22Rv1 (cell line): ENCODE measurements at regions not wholly inside any gene's neighbourhood (a gene's known extent, or its start where the extent isn't known, plus 50 kb on each side); places are given as distances from the start of the nearest gene placed in this dataset.

Experiments
- H3K27ac ChIP-seq: fragments of 450-650 bp; 2 replicates; pipeline ENCODE4 v1.5.1; 2017
- ZFX ChIP-seq: fragments of 450-650 bp; IDR thresholded peaks from 2 replicates; pipeline ENCODE4 v1.6.1; 2017; ENCODE audit warnings: antibody characterized with exemption, borderline replicate concordance
- TF ChIP-seq, protein P1 (sequence below): fragments of 450-650 bp; IDR thresholded peaks from 2 replicates; pipeline ENCODE4 v1.5.1; 2017; ENCODE audit warnings: mild to moderate bottlenecking

DNA sequence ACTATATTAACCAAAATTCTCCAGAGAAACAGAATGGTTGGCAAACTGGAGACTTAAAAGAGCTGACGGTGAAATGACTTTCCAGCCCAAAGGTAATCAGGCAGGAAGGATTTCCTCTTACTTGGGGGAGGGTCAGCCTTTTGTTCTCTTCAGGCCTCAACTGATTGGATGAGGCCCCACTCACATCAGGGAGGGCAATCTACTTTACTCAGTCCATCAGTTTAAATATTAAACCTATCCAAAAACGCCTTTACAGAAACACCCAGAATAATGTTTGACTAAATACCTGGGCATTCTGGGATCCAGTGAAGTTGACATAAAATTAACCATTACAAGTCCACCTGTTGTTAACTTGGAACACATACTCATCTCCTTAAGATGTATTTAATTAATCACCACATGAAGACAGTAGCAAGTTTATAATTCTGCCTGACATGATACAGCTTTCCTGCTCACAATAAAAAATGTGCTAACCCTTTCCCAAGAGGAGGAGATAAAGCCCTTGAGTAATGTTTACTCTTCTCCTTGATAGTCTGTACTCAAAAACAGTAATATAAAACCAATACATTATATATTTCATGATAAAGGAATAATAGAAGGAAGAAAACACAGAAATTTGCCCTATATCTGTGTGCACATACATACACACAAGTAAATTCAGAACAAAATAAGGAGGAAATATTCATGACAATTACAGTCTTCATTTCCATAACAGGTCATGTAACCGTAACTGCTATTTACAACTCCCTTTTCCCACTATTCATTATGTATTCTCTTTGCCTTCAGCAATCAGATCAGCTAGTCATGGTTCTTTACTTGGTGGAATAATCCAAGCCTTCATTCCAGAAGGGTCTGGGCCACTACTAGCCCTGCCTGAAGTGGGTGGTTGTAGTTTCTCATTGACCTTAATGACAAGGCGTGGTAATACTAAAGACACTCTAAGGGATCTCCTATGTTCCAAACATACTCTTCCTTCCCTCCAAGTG lies 107.5 kb upstream of the RUNX1 start:
- H3K27ac ChIP-seq, result no peak overlapping the region
- no peak for TF ChIP-seq ZFX
- TF ChIP-seq, protein P1, sequence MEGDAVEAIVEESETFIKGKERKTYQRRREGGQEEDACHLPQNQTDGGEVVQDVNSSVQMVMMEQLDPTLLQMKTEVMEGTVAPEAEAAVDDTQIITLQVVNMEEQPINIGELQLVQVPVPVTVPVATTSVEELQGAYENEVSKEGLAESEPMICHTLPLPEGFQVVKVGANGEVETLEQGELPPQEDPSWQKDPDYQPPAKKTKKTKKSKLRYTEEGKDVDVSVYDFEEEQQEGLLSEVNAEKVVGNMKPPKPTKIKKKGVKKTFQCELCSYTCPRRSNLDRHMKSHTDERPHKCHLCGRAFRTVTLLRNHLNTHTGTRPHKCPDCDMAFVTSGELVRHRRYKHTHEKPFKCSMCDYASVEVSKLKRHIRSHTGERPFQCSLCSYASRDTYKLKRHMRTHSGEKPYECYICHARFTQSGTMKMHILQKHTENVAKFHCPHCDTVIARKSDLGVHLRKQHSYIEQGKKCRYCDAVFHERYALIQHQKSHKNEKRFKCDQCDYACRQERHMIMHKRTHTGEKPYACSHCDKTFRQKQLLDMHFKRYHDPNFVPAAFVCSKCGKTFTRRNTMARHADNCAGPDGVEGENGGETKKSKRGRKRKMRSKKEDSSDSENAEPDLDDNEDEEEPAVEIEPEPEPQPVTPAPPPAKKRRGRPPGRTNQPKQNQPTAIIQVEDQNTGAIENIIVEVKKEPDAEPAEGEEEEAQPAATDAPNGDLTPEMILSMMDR, result no peak

DNA sequence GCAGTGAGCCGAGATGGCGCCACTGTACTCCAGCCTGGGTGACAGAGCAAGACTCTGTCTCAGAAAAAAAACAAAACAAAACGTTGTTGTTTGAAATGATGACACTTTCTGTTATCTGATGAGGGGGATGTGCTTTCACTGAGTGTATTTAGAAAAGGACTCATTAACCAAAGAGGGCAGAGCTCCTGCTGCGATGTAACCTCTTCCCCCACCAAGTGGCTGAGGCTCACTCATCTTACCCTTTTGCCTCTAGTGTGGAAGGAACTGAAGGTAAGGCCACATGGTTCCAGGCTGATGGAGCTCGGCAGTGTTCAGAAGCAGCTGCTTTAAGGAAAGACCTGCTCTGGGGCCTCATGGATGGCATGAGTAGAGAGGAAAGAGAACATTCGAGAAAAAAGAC lies 105.7 kb upstream of the RUNX1 start:
- no peak overlapping the region for H3K27ac ChIP-seq
- TF ChIP-seq ZFX, result no peak
- TF ChIP-seq, protein P1, result no peak

DNA sequence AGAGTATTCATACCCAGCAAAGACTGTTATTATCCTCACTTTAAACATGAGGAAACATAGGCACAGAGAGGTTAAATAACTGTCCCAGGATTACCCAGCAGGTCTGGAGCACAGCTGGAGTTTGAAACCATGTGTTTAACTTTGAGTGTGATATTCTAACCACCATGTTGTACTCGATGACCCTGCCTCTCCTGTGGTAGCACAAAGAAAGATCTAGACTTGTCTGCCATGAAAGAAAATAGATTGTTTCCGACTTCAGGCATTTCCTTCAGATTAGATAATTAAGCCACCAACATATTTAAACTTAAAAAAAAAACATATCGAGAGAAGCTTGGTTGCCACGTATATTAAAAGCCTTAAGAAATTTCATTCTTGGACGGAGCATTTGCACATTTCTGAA lies 104.6 kb upstream of the RUNX1 start:
- no peak overlapping the region for H3K27ac ChIP-seq
- TF ChIP-seq ZFX, result no peak
- TF ChIP-seq, protein P1, result no peak

DNA sequence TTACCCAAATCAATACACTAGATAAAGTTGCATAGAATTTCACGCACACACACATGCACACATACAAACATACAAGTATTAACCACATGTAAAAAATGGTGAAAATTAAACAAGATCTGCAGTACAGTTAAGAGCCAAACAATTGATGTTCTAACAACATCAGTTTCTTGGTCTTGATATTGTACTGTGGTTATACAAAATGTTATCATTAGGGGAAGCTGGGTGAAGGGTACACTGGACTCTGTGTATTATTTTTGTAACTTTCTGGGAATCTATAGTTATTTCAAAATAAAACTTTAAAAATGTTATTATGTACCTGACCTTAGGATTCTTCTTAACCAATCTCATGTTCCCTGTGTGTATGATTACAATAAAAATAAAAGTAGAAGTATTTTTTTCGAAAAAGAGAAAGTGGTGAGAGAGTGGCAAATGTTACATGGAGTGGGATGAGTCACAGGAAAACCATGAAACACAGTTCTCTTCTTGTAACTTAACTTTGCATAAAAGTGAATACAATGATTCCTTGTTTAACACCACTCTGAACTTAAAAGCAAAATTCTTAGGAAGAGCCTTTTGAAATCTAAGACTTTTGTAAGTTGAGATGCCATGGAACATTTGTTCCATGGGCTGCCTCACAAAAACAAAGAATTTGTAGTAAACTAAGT lies 101.6 kb upstream of the RUNX1 start:
- H3K27ac ChIP-seq, result no peak overlapping the region
- TF ChIP-seq, protein P1, result no peak
- no peak for TF ChIP-seq ZFX

DNA sequence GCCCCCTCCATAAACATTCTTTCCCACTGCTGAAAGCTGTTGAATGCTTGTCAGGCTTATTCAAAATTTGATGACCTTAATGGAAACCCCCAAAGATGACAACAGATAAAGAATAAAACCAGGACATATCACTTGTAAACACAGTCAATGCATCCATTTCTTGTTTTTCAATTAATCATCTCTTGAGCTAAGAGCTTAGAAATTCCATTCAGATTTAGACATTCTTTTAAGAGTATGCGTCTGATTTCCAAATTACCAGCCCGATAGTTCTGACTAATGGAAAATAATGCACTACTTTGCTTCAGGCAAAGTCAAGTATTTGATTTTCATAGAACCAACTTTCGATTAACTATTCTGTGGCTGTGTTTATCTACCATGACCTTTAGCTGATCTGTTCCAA lies 100.6 kb upstream of the RUNX1 start:
- no peak overlapping the region for H3K27ac ChIP-seq
- TF ChIP-seq ZFX, result no peak
- TF ChIP-seq, protein P1, result no peak

DNA sequence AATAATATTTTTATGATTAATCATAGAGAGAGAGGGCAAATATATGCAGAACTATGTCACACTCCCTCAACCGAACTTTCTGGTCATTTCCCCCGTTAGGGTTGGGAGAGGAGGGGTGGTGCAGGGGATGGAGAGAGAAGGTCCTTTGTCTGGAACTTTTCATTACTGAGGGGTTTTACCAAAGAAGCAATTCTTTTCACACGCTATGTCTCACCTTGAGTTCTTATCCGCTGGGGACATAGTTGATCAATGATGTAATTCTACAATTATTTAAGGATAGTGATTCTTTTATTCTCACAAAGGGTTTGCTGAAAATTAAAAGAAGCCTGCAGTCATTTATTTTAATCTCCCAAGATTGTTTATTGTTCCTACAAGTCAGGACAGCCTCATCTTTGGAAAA lies 98.3 kb upstream of the RUNX1 start:
- no peak overlapping the region for H3K27ac ChIP-seq
- TF ChIP-seq, protein P1, result no peak
- TF ChIP-seq ZFX, result no peak

DNA sequence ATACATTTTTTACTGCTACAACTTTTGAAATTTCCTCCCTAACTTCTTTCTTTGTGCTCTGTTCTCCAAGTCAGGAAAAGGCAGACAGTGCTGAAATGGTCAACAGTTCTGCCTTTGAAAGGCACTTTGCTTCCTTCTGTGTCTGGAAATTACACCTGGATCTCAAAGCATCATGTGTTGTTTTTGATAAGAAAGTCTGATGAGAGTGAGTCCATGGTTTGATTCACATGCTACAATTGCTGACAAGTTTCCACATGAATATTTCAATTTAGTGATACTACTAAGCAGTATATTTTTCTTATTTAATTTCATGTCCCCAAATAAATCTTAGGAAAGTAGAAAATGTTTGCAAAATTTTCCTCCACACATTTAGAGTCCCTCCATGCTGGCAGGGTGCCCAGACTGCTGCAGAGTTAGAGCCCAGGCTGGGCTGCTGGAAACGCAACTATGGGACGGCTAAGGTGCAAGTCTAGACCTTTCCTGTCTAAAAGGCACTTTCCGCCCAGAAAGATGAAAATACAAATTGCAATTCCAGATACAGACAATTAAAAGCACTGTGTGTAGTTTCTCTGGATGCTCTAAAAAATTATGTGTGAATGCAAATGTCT lies 96.6 kb upstream of the RUNX1 start:
- no peak overlapping the region for H3K27ac ChIP-seq
- TF ChIP-seq ZFX, result no peak
- TF ChIP-seq, protein P1, result no peak
